ENCODE measurements at regions not wholly inside any gene's neighbourhood (a gene's known extent, or its start where the extent isn't known, plus 50 kb on each side); places are given as distances from the start of the nearest gene placed in this dataset.

- no peak for TF ChIP-seq CTCF (IDR thresholded peaks at IDR 0.05)
- TF ChIP-seq POLR2A (IDR thresholded peaks at IDR 0.05) = no peak
Measured at GRCh38 chr2:188835821-188836220, 138.4 kb upstream of the COL3A1 start.

Data from Peyer's patch (tissue), 4 donors.